ENCODE measurements at regions not wholly inside any gene's neighbourhood (a gene's known extent, or its start where the extent isn't known, plus 50 kb on each side); places are given as distances from the start of the nearest gene placed in this dataset.

DNA sequence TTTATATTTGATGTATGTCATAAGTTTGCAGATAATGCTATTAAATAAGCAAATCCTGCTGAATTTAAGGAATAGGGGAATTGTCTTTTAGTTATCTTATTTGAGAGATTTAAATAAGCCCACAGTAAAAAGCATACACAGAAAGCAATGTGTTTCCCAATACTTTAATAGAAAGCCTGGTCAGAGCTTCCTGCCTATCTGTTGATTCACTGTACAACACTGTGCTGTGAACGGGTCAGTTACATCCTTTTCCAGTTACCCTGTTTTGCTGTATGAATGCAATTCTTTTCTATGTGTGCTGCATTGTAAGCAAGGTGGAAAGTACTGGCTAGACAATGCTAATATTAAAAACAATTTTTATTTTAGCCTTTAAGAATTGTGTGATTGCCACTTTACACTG is 81.2 kb downstream of the ANKRD7 start:
- TF ChIP-seq, protein P1, sequence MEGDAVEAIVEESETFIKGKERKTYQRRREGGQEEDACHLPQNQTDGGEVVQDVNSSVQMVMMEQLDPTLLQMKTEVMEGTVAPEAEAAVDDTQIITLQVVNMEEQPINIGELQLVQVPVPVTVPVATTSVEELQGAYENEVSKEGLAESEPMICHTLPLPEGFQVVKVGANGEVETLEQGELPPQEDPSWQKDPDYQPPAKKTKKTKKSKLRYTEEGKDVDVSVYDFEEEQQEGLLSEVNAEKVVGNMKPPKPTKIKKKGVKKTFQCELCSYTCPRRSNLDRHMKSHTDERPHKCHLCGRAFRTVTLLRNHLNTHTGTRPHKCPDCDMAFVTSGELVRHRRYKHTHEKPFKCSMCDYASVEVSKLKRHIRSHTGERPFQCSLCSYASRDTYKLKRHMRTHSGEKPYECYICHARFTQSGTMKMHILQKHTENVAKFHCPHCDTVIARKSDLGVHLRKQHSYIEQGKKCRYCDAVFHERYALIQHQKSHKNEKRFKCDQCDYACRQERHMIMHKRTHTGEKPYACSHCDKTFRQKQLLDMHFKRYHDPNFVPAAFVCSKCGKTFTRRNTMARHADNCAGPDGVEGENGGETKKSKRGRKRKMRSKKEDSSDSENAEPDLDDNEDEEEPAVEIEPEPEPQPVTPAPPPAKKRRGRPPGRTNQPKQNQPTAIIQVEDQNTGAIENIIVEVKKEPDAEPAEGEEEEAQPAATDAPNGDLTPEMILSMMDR (conservative IDR thresholded peaks at IDR 0.05; ENCODE audit: low read length): no peak
- TF ChIP-seq EZH2phosphoT487 (IDR thresholded peaks at IDR 0.05; ENCODE audit: borderline replicate concordance): no peak

All from Loucy (cell line).